ENCODE measurements at regions not wholly inside any gene's neighbourhood (a gene's known extent, or its start where the extent isn't known, plus 50 kb on each side); places are given as distances from the start of the nearest gene placed in this dataset.

GRCh38 chr7:80334908-80335307 is 177.0 kb downstream of the GNAT3 start:
- DNase-seq: no peak
- Mint-ChIP-seq H3K4me1 (ENCODE audit: low read depth) (no peaks in the 10 kb centered on the region), H3K27ac (no peak overlapping the region), H3K4me3 (no peak overlapping the region), H3K27me3 (ENCODE audit: low read depth) (peaks cover 3% of the 10 kb centered on the region), H3K36me3 (ENCODE audit: low read depth) (no peaks in the 10 kb centered on the region), H3K9me3 (ENCODE audit: insufficient read depth) (no peaks in the 10 kb centered on the region)
- CTCF ChIA-PET: no interaction called here
- POLR2A ChIA-PET: no interaction called here
- no peak for ATAC-seq

- ATAC-seq (no peak), DNase-seq (no peak)
- Mint-ChIP-seq H3K27me3 (ENCODE audit: low read depth) (peaks cover 3% of the 10 kb centered on the region), H3K36me3 (ENCODE audit: low read depth) (no peaks in the 10 kb centered on the region), H3K9me3 (ENCODE audit: insufficient read depth) (no peaks in the 10 kb centered on the region), H3K27ac (no peak overlapping the region), H3K4me3 (no peak overlapping the region), H3K4me1 (ENCODE audit: low read depth) (no peaks in the 10 kb centered on the region)
- ChIA-PET CTCF (no interaction called here), POLR2A (no interaction called here)
Measured at GRCh38 chr7:80334196-80334595, 177.7 kb downstream of the GNAT3 start.

GRCh38 chr7:80333040-80333439 is 178.8 kb downstream of the GNAT3 start:
- Mint-ChIP-seq H3K4me1 (ENCODE audit: low read depth) (no peaks in the 10 kb centered on the region), H3K27me3 (ENCODE audit: low read depth) (peaks cover 3% of the 10 kb centered on the region), H3K9me3 (ENCODE audit: insufficient read depth) (peaks cover 4% of the 10 kb centered on the region), H3K27ac (no peak overlapping the region), H3K4me3 (no peak overlapping the region), H3K36me3 (ENCODE audit: low read depth) (no peaks in the 10 kb centered on the region)
- DNase-seq (no peak), ATAC-seq (no peak)
- CTCF ChIA-PET: no interaction called here
- POLR2A ChIA-PET: no interaction called here

DNA sequence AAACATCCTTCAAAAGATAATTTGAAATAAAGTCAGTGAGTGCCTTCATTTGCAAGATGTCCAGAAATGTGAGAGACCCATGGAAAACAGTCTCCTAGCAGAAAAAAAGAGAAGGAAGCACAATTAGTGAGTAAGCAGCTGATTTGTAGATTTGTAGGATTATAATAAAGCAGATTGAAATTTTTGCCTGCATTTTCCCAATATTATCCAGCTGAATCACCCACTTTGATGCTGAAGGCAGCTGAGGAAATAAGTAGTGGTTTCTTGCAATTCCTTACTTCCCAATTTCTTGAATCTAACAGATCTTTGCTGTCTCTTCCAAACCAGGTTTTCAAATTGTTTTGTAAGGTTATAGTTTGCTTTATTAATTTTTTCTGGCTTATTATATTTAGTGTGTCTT is 181.4 kb downstream of the GNAT3 start:
- ATAC-seq (no peak), DNase-seq (no peak)
- Mint-ChIP-seq H3K27me3 (ENCODE audit: low read depth) (no peaks in the 10 kb centered on the region), H3K36me3 (ENCODE audit: low read depth) (no peaks in the 10 kb centered on the region), H3K27ac (no peak overlapping the region), H3K9me3 (ENCODE audit: insufficient read depth) (peaks cover 4% of the 10 kb centered on the region), H3K4me1 (ENCODE audit: low read depth) (no peaks in the 10 kb centered on the region), H3K4me3 (no peak overlapping the region)
- POLR2A ChIA-PET: no interaction called here
- CTCF ChIA-PET: no interaction called here

- ATAC-seq: no peak
- peaks cover 4% of the 10 kb centered on the region for H3K9me3 Mint-ChIP-seq (ENCODE audit: insufficient read depth)
- H3K27ac Mint-ChIP-seq: no peak overlapping the region
- no peaks in the 10 kb centered on the region for H3K27me3 Mint-ChIP-seq (ENCODE audit: low read depth)
- no peak for DNase-seq
- ChIA-PET CTCF (no interaction called here), POLR2A (no interaction called here)
- H3K4me3 Mint-ChIP-seq: no peak overlapping the region
- H3K36me3 Mint-ChIP-seq (ENCODE audit: low read depth): no peaks in the 10 kb centered on the region
- no peaks in the 10 kb centered on the region for H3K4me1 Mint-ChIP-seq (ENCODE audit: low read depth)
Measured at GRCh38 chr7:80324032-80324431, 187.8 kb downstream of the GNAT3 start.

DNA sequence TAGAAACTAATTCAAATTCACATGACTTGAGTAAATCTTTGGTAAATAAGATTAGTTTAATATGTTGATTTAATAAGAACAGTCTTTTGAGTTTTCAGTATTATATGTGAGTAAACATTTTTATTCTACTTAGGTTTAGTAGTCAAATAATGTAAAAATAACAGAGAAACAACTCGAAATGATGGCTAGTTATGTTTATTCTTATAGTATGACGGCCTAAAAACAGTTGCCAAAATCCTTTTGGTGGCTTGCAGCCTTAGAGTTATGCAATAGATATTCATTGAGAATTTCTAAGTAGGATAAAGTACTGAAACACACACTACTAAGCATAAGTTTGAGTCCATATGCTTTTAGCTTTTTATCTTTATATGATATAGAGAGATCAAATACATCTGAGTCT is 184.8 kb downstream of the GNAI1 start:
- DNase-seq (no peak), ATAC-seq (no peak)
- Mint-ChIP-seq H3K9me3 (ENCODE audit: insufficient read depth) (no peaks in the 10 kb centered on the region), H3K4me3 (no peak overlapping the region), H3K27ac (no peak overlapping the region), H3K36me3 (ENCODE audit: low read depth) (no peaks in the 10 kb centered on the region), H3K27me3 (ENCODE audit: low read depth) (no peaks in the 10 kb centered on the region), H3K4me1 (ENCODE audit: low read depth) (no peaks in the 10 kb centered on the region)
- CTCF ChIA-PET: no interaction called here
- POLR2A ChIA-PET: no interaction called here

DNA sequence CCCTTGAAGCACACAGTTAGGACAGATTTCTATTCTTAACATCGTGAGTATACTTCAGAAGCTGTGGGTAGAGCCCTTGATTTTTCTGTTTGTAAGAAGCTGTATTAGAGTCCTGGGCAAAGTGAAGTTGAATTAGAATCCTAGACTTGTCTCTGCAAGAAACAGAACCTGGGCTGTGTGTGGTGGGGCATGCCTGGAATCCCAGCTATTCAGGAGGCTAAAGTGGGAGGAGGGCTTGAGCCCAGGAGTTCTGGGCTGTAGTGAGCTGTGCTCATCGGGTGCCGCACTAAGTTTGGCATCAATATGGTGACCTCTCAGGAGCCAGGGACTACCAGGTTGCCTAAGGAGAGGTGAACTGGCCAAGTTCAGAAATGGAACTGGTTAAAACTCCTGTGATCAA is 183.4 kb downstream of the GNAI1 start:
- ATAC-seq (no peak), DNase-seq (no peak)
- Mint-ChIP-seq H3K9me3 (ENCODE audit: insufficient read depth) (no peaks in the 10 kb centered on the region), H3K4me3 (no peak overlapping the region), H3K27me3 (ENCODE audit: low read depth) (no peaks in the 10 kb centered on the region), H3K27ac (no peak overlapping the region), H3K36me3 (ENCODE audit: low read depth) (no peaks in the 10 kb centered on the region), H3K4me1 (ENCODE audit: low read depth) (no peaks in the 10 kb centered on the region)
- ChIA-PET CTCF (no interaction called here), POLR2A (no interaction called here)

GRCh38 chr7:80316811-80317210 is 182.2 kb downstream of the GNAI1 start:
- POLR2A ChIA-PET: no interaction called here
- H3K4me1 Mint-ChIP-seq (ENCODE audit: low read depth): no peaks in the 10 kb centered on the region
- H3K27ac Mint-ChIP-seq: no peak overlapping the region
- CTCF ChIA-PET: no interaction called here
- DNase-seq: no peak
- ATAC-seq: no peak
- H3K9me3 Mint-ChIP-seq (ENCODE audit: insufficient read depth): no peaks in the 10 kb centered on the region
- no peaks in the 10 kb centered on the region for H3K27me3 Mint-ChIP-seq (ENCODE audit: low read depth)
- H3K36me3 Mint-ChIP-seq (ENCODE audit: low read depth): no peaks in the 10 kb centered on the region
- H3K4me3 Mint-ChIP-seq: no peak overlapping the region

- Mint-ChIP-seq H3K4me3 (no peak overlapping the region), H3K27ac (no peak overlapping the region), H3K36me3 (ENCODE audit: low read depth) (no peaks in the 10 kb centered on the region), H3K27me3 (ENCODE audit: low read depth) (no peaks in the 10 kb centered on the region), H3K4me1 (ENCODE audit: low read depth) (peaks cover 6% of the 10 kb centered on the region), H3K9me3 (ENCODE audit: insufficient read depth) (peaks cover 8% of the 10 kb centered on the region)
- CTCF ChIA-PET: no interaction called here
- POLR2A ChIA-PET: no interaction called here
- DNase-seq (no peak), ATAC-seq (no peak)
Measured at GRCh38 chr7:80313716-80314115, 179.1 kb downstream of the GNAI1 start.

DNA sequence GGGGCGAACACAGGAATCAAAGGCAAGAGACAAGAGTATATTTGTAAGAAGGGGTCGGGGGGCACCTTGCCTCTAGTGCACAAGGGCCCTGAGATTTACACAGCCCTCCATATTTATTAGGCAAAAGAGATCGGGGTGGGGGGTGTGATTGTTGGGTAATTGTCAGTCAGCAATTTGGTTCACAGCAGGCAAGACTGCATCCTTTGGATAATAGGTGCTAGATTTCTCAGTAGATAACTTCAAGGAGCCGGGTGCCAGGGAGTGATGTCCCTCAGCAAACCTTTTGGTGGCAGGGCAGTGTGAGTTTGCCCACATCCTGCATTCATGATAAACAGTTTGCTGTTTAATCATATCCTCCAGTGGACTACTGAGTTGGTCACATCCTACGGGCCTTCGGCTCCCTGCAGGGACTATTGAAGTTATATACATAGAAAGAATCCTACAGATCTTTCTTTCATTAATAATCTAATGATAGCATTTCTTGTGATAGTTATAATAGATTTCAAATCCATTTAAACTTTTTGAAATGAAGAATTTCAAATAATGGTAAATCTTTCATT is 178.5 kb downstream of the GNAI1 start:
- H3K27ac Mint-ChIP-seq: no peak overlapping the region
- ChIA-PET POLR2A (no interaction called here), CTCF (no interaction called here)
- peaks cover 6% of the 10 kb centered on the region for H3K4me1 Mint-ChIP-seq (ENCODE audit: low read depth)
- ATAC-seq (no peak), DNase-seq (no peak)
- no peaks in the 10 kb centered on the region for H3K27me3 Mint-ChIP-seq (ENCODE audit: low read depth)
- H3K9me3 Mint-ChIP-seq (ENCODE audit: insufficient read depth): peaks cover 8% of the 10 kb centered on the region
- H3K36me3 Mint-ChIP-seq (ENCODE audit: low read depth): no peaks in the 10 kb centered on the region
- H3K4me3 Mint-ChIP-seq: no peak overlapping the region

DNA sequence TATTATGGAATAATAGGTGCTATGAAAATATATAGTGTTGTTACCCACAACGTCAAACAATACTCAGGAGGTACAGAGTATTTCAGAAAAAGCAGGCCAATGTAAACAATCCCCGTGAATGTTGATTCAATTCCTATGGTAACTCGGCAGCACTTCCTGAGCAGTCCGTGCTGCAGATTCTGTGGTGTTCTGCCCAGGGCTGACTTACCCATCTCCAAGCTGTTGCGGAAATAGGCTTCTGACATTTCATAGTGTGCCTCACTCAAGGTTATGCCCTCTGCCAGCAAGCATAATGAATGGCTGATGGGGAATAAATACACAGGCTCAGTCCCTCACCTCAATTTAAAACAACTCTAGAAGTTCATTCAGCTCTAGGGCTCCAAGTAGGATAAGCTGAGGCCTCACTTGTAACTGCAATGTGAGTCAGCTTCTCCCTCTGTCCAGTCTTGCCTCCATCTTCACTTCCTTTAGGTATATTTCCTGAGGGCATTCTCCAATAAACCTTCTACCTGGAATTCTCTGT is 177.6 kb downstream of the GNAI1 start:
- POLR2A ChIA-PET: no interaction called here
- DNase-seq: no peak
- peaks cover 8% of the 10 kb centered on the region for H3K9me3 Mint-ChIP-seq (ENCODE audit: insufficient read depth)

GRCh38 chr7:80311313-80311712 is 176.7 kb downstream of the GNAI1 start:
- no peak for ATAC-seq
- POLR2A ChIA-PET: no interaction called here
- CTCF ChIA-PET: no interaction called here
- Mint-ChIP-seq H3K9me3 (ENCODE audit: insufficient read depth) (peaks cover 8% of the 10 kb centered on the region), H3K27me3 (ENCODE audit: low read depth) (no peaks in the 10 kb centered on the region), H3K4me3 (no peak overlapping the region), H3K27ac (no peak overlapping the region), H3K36me3 (ENCODE audit: low read depth) (no peaks in the 10 kb centered on the region), H3K4me1 (ENCODE audit: low read depth) (peaks cover 6% of the 10 kb centered on the region)
- DNase-seq: no peak

More for the DNA sequence above, 177.6 kb downstream of the GNAI1 start:
- H3K36me3 Mint-ChIP-seq (ENCODE audit: low read depth): no peaks in the 10 kb centered on the region
- ATAC-seq: no peak
- peaks cover 6% of the 10 kb centered on the region for H3K4me1 Mint-ChIP-seq (ENCODE audit: low read depth)
- no peak overlapping the region for H3K4me3 Mint-ChIP-seq
- H3K27me3 Mint-ChIP-seq (ENCODE audit: low read depth): no peaks in the 10 kb centered on the region
- H3K27ac Mint-ChIP-seq: no peak overlapping the region
- CTCF ChIA-PET: interaction anchor here (0.6 kb wide), 1 partner anchor 158 kb away, joined by 3 read pairs; no protein-coding TSS in a partner anchor

- no peaks in the 10 kb centered on the region for H3K36me3 Mint-ChIP-seq (ENCODE audit: low read depth)
- H3K4me1 Mint-ChIP-seq (ENCODE audit: low read depth): peaks cover 6% of the 10 kb centered on the region
- peaks cover 8% of the 10 kb centered on the region for H3K9me3 Mint-ChIP-seq (ENCODE audit: insufficient read depth)
- no peak overlapping the region for H3K4me3 Mint-ChIP-seq
- ChIA-PET POLR2A (no interaction called here), CTCF (no interaction called here)
- H3K27ac Mint-ChIP-seq: no peak overlapping the region
- no peak for DNase-seq
- no peak for ATAC-seq
- no peaks in the 10 kb centered on the region for H3K27me3 Mint-ChIP-seq (ENCODE audit: low read depth)
Measured at GRCh38 chr7:80309971-80310549, 175.4 kb downstream of the GNAI1 start.

All from activated CD8-positive, alpha-beta T cell treated with anti-CD3 and anti-CD28 coated beads, Interleukin-2, amount 10 ng/mL, durations not matched to agents 7 days and 5 days (primary cell).